ENCODE measurements at regions not wholly inside any gene's neighbourhood (a gene's known extent, or its start where the extent isn't known, plus 50 kb on each side); places are given as distances from the start of the nearest gene placed in this dataset.
"Not testable (repeated sequence)": the region's sequence is repeated elsewhere in the genome, so short reads cannot be mapped to it uniquely, and the experiment has no call there.

DNA sequence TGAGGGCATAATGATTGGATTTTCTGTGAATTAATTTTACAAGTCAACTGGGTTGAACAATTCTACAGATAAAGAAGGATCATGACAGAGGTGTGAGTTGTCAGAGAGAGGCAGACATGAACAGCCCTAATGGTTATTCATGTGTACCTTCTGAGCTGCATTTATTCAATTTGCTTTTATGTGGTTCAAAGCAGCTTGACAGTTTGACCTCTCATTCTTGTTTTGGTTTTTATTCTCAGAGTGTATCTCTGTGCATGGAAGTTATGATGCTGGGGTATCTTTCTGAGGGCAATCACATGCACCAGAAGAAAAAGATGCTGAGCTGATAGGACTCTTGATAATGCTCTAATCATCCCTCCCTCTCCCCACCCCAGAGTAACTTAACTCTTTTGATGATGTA lies 169.3 kb upstream of the NPY2R start:
- Histone ChIP-seq H3K36me3 (ENCODE audit: low read depth, missing control alignments) (no peaks in the 10 kb centered on the region), H3K9me3 (no peaks in the 10 kb centered on the region), H3K27me3 (no peaks in the 10 kb centered on the region), H3K4me1 (peaks cover 19% of the 10 kb centered on the region), H3K27ac (no peak overlapping the region), H3K4me3 (no peak overlapping the region)
- no peak for TF ChIP-seq CTCF (IDR thresholded peaks at IDR 0.05)
- no peak for TF ChIP-seq POLR2A (IDR thresholded peaks at IDR 0.05)
- intact Hi-C loops (cut with DNase I; ENCODE audit: low total_unique reads): no loop called here
- no peak for DNase-seq

- H3K9me3 ChIP-seq: no peaks in the 10 kb centered on the region
- H3K36me3 ChIP-seq (ENCODE audit: low read depth, missing control alignments): no peaks in the 10 kb centered on the region
- no peak overlapping the region for H3K4me3 ChIP-seq
- WGBS, 2 donors: 77% methylated on average over 3 of the region's 3 CpGs
- peaks cover 19% of the 10 kb centered on the region for H3K4me1 ChIP-seq
- no peak overlapping the region for H3K27ac ChIP-seq
- DNase-seq: no peak
- TF ChIP-seq POLR2A (IDR thresholded peaks at IDR 0.05): no peak
- intact Hi-C loops (cut with DNase I; ENCODE audit: low total_unique reads): no loop called here
- no peaks in the 10 kb centered on the region for H3K27me3 ChIP-seq
Observed at GRCh38 chr4:155040031-155040430, 168.4 kb upstream of the NPY2R start.

DNA sequence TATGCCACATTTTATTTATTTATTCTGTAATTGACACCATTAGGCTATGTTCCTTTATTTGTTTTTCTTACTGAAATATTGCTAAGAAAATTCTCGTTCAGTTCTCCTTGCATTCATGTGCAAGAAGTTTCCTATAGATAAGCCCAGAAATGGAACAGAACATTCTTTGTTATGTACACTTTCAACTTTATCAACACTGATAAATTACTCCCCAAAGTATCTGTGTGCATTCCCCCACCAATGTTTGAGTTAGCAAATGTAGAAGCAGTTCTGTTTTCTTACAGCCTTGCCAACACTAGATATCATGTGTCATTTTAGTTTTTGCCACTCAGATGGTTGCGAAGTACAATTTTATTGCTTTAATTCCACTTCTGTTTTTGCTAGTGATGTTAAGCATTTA lies 166.4 kb upstream of the NPY2R start:
- intact Hi-C loops (cut with DNase I; ENCODE audit: low total_unique reads): no loop called here
- Histone ChIP-seq H3K4me3 (no peak overlapping the region), H3K36me3 (ENCODE audit: low read depth, missing control alignments) (no peaks in the 10 kb centered on the region), H3K27ac (peak overlapping the region; percentile 42 to 57), H3K9me3 (no peaks in the 10 kb centered on the region), H3K4me1 (peaks cover 19% of the 10 kb centered on the region), H3K27me3 (no peaks in the 10 kb centered on the region)
- 25 to 43% methylated on average over 2 of the region's 2 CpGs for WGBS, 2 donors
- no peak for DNase-seq
- TF ChIP-seq POLR2A (IDR thresholded peaks at IDR 0.05) (no peak), CTCF (IDR thresholded peaks at IDR 0.05) (no peak)

DNA sequence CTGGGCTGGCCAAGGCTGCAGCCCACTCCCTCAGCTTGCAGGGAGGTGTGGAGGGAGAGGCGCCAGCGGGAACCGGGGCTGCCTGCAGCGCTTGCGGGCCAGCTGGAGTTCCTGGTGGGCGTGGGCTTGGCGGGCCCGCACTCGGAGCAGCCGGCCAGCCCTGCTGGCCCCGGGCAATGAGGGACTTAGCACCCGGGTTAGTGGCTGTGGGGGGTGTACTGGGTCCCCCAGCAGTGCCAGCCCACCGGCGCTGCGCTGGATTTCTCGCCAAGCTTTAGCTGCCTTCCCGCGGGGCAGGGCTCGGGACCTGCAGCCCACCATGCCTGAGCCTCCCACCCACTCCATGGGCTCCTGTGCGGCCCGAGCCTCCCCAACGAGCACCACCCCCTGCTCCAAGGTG lies 164.2 kb upstream of the NPY2R start:
- H3K36me3 ChIP-seq (ENCODE audit: low read depth, missing control alignments); DNase-seq; intact Hi-C loops (cut with DNase I; ENCODE audit: low total_unique reads); H3K9me3 ChIP-seq; H3K27me3 ChIP-seq: not testable (repeated sequence)
- Histone ChIP-seq H3K27ac (peak overlapping the region; percentile 9 to 65), H3K4me3 (peak overlapping the region in 1 of 2 donors; percentile 6), H3K4me1 (peaks cover 19% of the 10 kb centered on the region)
- 75% methylated on average over 14 of the region's 22 CpGs; no CpG with 5 or more reads in 1 of the 2 donors for WGBS, 2 donors

GRCh38 chr4:155047755-155048154 lies 160.7 kb upstream of the NPY2R start:
- TF ChIP-seq CTCF (IDR thresholded peaks at IDR 0.05) (no peak), POLR2A (IDR thresholded peaks at IDR 0.05) (no peak)
- WGBS, 2 donors: 87 to 92% methylated on average over 2 of the region's 2 CpGs
- Histone ChIP-seq H3K4me3 (no peak overlapping the region), H3K4me1 (peaks cover 9% of the 10 kb centered on the region), H3K27me3 (no peaks in the 10 kb centered on the region), H3K27ac (no peak overlapping the region), H3K9me3 (no peaks in the 10 kb centered on the region), H3K36me3 (ENCODE audit: low read depth, missing control alignments) (no peaks in the 10 kb centered on the region)
- intact Hi-C loops (cut with DNase I; ENCODE audit: low total_unique reads): no loop called here
- no peak for DNase-seq

- intact Hi-C loops (cut with DNase I; ENCODE audit: low total_unique reads); DNase-seq; H3K27me3 ChIP-seq; H3K36me3 ChIP-seq (ENCODE audit: low read depth, missing control alignments); H3K9me3 ChIP-seq; H3K27ac ChIP-seq; H3K4me3 ChIP-seq; H3K4me1 ChIP-seq: not testable (repeated sequence)
- WGBS, 2 donors: 88% methylated on average over 1 of the region's 1 CpG
Observed at GRCh38 chr4:155054042-155054441, 154.4 kb upstream of the NPY2R start.
